ENCODE measurements at regions not wholly inside any gene's neighbourhood (a gene's known extent, or its start where the extent isn't known, plus 50 kb on each side); places are given as distances from the start of the nearest gene placed in this dataset.
"Not testable (repeated sequence)": the region's sequence is repeated elsewhere in the genome, so short reads cannot be mapped to it uniquely, and the experiment has no call there.

- no peak for DNase-seq (ENCODE audit: low read depth, low spot score)
Observed at GRCh38 chr15:56568466-56569167, 103.7 kb upstream of the MNS1 start.

DNA sequence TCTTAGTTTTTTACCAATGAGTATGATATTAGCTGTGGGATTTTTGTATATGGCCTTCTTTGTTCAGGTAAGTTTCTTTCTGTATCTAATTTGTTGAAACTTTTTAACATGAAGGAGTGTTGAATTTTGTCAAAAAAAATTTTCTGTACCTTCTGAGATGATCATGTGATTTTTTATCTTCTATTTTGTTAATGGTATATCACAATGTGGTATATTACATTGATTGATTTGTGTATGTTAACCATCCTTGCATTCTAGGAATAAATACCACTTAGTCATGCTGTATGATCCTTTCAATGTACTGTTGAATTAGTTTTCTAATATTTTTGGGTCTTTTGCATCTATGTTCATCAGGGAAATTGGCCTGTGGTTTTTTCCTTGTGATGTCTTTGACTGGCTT is 92.5 kb upstream of the MNS1 start:
- no peak for DNase-seq (ENCODE audit: low read depth, low spot score)

- DNase-seq (ENCODE audit: low read depth, low spot score) = no peak
Observed at GRCh38 chr15:56553486-56553885, 88.5 kb upstream of the MNS1 start.

DNA sequence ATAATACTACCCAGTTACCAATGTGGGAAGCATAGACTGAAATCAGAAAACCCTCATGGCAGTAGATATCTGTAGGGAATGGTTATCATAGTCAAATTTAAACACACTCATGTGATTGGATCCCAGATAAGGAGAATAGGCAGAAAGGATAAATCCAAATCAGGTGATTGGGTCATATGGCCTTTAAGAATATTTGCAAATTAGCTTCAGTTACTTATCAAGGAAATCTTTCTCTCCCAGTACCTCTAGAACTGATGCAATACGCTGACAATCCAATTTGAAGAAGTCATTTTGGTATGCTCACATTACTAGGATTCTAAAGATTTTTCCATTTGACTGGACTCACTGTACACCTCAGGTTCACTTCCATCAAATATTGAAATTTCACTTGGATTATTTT is 87.7 kb upstream of the MNS1 start:
- DNase-seq (ENCODE audit: low read depth, low spot score) = no peak

DNA sequence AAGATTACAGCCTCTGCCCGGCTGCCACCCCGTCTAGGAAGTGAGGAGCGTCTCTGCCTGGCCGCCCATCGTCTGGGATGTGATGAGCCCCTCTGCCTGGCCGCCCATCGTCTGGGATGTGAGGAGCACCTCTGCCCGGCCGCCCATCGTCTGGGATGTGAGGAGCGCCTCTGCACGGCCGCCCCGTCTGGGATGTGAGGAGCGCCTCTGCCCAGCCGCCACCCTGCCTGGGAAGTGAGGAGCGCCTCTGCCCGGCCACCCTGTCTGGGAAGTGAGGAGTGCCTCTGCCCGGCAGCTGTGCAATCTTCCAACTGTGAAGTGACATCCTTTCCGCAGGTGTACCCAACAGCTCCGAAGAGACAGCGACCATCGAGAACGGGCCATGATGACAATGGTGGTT is 75.6 kb upstream of the MNS1 start:
- not testable (repeated sequence) for DNase-seq (ENCODE audit: low read depth, low spot score)

- not testable (repeated sequence) for DNase-seq (ENCODE audit: low read depth, low spot score)
Observed at GRCh38 chr15:56540157-56540556, 75.2 kb upstream of the MNS1 start.

- DNase-seq (ENCODE audit: low read depth, low spot score) = no peak
Observed at GRCh38 chr15:56538901-56539545, 74.1 kb upstream of the MNS1 start.

GRCh38 chr15:56537881-56538280 is 72.9 kb upstream of the MNS1 start:
- DNase-seq (ENCODE audit: low read depth, low spot score) = no peak

DNA sequence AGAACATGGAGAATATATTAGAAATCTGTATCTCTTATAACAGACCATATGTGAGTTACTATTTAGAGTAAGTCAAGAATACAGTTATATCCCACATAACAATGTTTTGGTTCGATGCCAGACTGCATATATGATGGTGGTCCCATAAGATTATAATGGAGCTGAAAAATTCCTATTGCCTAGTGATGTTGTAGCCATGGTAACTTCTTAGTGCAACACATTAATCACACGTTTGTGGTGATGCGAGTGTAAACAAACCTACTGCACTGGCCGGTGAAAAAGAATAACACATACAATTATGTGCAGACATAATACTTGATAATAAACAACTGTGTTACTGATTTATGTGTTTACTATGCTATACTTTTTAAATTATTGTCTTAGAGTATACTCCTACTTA is 69.8 kb upstream of the MNS1 start:
- no peak for DNase-seq (ENCODE audit: low read depth, low spot score)

DNA sequence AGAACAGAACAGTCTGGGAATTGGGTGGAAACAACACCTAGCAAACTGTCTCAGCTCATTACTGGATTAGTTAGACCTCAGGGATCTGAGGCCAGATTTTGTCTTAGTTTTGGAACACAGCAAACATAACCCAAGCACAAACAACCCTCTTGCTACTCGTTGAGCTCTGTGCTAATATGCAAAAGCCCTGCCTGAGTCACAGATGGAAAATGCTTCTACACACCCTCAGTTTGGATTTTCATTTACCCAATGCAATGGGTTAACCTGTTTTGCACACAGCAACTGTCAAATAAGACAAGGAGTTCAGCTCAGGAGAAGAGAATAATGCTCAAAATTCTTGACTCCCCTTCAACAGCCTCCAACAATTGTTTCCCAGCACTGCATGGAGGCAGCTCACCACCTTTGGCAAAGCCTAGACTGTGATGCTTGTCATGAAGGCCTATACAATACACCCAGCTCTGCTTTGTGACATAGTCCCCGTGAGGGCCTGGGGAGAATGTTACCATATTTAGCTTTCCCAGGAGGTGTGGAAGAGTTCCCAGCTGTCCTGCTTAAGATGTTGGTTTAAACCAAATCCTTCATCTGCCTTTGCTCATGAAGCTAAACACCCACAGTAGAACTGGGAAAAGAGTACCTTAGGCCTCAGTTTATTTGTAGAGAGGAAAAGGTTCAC is 68.9 kb upstream of the MNS1 start:
- DNase-seq (ENCODE audit: low read depth, low spot score) = no peak

DNA sequence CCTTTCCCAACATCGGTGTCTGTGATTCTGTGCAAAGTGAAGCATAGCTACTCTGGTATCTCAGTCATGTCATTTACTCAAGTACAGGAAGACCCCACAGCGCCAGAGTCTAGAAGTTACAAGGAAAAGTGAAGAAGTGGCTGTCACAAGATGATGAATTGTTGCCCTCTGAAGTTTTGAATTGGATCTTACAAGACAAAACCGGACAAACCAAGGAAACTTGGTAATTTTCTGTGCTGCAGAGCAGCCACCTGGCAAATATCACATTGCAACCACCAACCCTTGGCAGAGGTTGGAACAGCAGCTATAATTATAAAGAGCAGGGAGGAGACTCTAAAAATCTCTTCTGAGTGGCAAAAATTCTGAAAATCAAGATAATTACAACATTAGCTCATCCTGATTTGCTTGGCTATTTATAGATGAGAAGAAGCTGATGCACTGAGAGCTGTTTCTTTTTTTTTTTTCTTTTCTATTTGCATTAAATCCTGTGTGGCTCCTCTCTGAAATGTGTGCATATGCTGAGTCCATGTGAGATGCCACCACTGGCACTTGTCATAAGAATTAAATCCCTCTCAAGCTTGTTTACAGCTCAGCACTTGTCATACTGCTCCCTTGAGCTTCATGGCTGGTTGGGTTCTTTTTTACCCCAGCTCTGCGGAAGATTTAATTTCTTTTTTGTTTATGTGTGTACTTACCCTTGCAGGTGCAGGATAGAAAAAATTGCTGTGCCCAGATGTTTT is 68.0 kb upstream of the MNS1 start:
- no peak for DNase-seq (ENCODE audit: low read depth, low spot score)

- DNase-seq (ENCODE audit: low read depth, low spot score) = no peak
Observed at GRCh38 chr15:56530157-56530556, 65.2 kb upstream of the MNS1 start.

DNA sequence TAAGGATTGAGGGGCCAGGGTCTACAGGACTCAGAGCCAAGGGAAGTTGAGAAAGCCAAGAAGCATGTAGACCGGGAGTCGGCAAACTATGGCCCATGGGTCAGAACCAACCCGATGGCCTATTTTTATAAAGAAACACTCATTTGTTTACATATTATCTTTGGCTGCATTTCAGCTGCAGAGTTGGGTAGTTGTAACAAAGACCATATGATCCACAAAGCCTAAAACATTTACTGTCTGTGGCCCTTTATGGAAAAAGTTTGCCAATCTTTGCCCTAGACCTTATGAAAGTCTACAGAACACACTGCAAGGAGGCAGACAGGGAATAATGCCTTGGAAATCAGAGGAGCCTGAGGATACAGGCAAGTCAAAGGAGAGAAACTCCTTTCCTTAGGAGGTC is 63.2 kb upstream of the MNS1 start:
- peak; percentile 45 for DNase-seq (ENCODE audit: low read depth, low spot score)

DNA sequence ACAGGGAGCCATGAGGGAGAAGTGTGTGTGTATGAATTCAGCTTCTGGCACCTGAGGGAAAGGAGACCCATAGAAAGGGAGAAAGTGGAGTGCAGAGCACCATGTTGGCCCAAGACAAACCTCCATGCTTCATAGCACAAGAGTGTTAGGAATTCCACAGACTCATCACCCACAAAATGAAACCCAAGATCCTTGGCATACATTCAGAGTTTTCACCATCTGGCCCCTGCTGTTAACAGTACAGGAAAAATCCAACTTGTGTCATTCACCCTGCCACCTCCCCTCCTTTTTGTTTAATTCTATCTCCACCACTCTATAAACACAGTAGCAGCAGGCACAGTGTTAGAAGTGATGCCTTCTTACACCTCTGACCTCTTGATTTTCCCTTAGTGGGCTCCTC is 60.0 kb upstream of the MNS1 start:
- DNase-seq (ENCODE audit: low read depth, low spot score) = no peak

DNA sequence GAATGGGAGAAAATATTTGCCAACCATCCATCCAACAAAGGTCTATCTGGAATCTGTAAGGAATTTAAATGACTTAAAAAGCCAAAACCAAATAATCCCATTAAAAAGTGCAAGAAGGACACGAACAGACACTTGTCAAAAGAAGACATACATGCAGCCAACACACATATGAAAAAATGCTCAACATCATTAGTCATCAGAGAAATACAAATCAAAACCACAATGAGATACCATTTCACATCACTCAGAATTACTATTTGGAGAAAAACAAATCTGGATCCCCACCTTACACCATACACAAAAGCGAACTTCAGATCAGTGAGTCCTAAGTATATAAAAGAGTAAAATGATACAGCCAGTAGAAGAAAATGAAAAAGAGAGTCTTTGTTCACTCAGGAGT is 58.6 kb upstream of the MNS1 start:
- DNase-seq (ENCODE audit: low read depth, low spot score) = no peak

GRCh38 chr15:56519000-56519399 is 54.1 kb upstream of the MNS1 start:
- no peak for DNase-seq (ENCODE audit: low read depth, low spot score)

All from brain pericyte (primary cell).